GM19438 (cell line): ENCODE measurements at regions not wholly inside any gene's neighbourhood (a gene's known extent, or its start where the extent isn't known, plus 50 kb on each side); places are given as distances from the start of the nearest gene placed in this dataset.
"Not testable (repeated sequence)": the region's sequence is repeated elsewhere in the genome, so short reads cannot be mapped to it uniquely, and the experiment has no call there.

Experiments
- ATAC-seq: cut with Tn5 transposase; IDR thresholded peaks from one replicate; pipeline ENCODE4 v1.9.1; 2021; ENCODE audit warnings: low read depth; ENCODE audit not compliant: unreplicated experiment

- no peak for ATAC-seq
Observed at GRCh38 chr13:90305796-90306195, 1041.7 kb upstream of the MIR17HG start.

DNA sequence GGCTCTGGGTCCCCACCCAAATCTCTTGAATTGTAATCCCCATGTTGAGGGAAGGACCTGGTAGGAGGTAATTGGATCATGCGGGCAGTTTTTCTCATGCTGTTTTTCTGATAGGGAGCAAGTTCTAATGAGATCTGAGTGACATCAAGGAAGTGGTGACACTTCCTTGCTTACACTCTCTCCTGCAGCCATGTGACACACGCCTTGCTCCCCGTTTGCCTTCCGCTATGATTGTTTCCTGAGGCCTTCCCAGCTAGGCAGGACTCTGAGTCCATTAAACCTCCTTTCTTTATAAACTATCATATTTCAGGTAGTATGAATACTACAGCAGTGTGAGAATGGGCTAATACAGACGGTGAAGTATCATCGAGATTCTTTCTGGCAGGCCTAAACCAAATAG lies 1040.4 kb upstream of the MIR17HG start:
- no peak for ATAC-seq

DNA sequence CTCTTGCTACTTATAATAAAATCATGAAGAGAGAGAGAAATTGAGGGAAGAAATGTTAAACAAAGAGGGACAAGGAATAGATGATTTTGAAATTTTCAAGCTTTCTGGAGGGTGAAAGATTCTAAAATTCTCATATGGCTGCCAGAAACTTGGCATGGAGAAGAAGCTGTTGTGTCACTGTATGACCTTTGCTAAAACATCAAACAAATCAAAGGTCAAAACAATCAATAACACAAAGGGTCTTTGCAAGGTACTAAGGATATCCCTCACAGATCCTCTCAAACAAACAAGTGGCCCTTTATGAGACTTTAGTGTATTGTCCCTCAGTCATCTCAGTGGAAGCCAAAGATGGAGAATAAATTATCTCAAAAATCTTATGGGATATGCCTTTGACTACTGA lies 1039.2 kb upstream of the MIR17HG start:
- ATAC-seq, result no peak

DNA sequence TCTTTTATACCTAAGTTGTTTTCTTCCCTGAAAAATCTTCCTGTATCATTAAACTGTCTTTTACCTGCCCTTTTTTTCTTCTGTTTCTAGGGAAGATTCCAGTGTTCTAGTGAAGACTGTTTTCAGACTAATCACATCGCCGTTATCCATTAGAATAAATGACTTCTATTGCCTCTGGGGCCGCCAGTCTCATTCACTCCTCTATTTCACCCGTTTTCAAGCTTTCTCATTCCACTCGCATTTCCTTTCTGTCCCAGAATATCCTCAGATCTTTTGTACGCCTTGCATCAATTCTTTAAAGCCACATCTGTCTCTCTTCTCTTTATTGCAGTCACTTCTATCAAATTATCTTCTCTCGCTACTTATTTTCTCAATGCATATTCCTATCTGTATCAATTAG lies 1035.6 kb upstream of the MIR17HG start:
- no peak for ATAC-seq

DNA sequence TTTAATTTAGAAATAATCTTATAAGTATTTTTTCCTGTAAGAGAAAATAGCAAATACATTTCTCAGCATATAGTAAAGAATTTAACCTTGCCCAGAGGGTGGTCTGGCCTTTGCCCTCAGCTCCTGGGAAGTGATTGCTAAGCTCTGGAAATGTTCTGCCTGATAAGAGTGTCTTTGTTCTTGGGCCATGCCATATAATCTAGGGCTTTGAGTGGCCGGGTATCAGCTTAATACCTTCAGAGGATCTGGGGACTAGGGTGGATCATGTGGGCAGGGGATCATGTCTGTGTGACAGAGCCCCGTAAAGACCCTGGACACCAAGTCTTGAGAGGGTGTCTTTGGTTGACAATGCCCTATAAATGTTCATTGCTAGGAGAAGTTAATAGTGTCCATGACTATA lies 1032.4 kb upstream of the MIR17HG start:
- no peak for ATAC-seq

GRCh38 chr13:90320664-90321063 lies 1026.8 kb upstream of the MIR17HG start:
- no peak for ATAC-seq

GRCh38 chr13:90321281-90321931 lies 1026.1 kb upstream of the MIR17HG start:
- no peak for ATAC-seq

GRCh38 chr13:90329641-90330040 lies 1017.8 kb upstream of the MIR17HG start:
- no peak for ATAC-seq

DNA sequence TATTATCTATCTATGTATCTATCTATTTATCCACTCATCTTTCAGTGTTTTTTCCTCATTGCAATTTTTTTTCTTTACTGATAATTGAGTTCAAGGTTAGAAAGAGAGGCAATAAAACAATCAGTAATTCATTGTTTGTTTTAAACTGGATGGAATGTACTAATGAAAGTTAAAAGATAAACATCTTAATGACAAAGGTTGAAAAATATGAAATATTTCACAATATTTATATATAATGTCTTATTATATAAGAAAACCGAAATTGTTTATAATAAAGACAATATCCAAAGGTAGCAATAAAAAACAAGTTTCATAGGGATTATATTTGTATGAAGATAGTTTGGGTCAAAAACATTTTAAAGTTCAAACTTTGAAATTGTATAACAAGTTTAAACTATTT lies 1015.5 kb upstream of the MIR17HG start:
- ATAC-seq, result no peak

- ATAC-seq, result no peak
Observed at GRCh38 chr13:90336507-90336906, 1011.0 kb upstream of the MIR17HG start.

GRCh38 chr13:90341348-90341747 lies 1006.1 kb upstream of the MIR17HG start:
- ATAC-seq, result not testable (repeated sequence)

- not testable (repeated sequence) for ATAC-seq
Observed at GRCh38 chr13:90348477-90349136, 998.9 kb upstream of the MIR17HG start.

- no peak for ATAC-seq
Observed at GRCh38 chr13:90352763-90353162, 994.7 kb upstream of the MIR17HG start.

DNA sequence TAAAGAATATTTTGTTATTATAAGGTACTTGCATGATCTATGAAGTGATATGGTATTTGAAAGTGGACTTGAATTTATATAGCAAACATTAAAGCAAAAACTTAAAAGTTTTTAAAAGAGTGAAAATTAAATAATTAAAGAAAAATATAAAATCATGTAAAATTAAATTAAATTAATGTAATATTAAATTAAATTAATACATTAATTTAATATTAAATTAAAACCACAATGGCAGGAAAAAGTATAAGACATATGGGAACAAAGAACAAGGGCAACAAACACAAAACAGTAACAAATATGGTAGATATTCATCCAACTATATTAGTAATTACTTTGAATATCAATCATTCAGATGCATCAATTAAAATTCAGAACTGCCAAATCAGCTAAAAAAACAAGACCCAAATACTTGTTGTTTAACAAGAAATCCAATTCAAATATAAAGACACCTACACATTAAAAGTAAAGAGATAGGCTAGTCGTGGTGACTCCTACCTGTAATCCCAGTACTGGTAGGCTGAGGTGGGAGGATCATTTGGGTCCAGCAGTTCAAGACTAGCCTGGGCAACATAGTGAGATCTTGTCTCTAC lies 992.2 kb upstream of the MIR17HG start:
- no peak for ATAC-seq

DNA sequence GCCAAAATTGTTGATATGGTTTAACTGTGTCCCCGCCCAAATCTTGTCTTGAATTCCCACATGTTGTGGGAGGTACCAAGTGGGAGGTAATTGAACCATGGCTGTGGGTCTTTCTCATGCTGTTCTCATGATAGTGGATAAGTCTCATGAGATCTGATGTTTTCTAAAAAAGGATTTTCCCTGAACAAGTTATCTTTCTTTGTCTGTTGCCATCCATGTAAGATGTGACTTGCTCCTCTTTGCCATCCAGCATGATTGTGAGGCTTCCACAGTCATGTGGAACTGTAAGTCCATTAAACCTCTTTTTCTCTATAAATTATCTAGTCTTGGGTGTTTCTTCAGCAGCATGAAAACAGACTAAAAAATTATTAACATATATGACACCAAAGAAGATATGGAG lies 986.7 kb upstream of the MIR17HG start:
- ATAC-seq, result no peak

- no peak for ATAC-seq
Observed at GRCh38 chr13:90362707-90363106, 984.8 kb upstream of the MIR17HG start.

DNA sequence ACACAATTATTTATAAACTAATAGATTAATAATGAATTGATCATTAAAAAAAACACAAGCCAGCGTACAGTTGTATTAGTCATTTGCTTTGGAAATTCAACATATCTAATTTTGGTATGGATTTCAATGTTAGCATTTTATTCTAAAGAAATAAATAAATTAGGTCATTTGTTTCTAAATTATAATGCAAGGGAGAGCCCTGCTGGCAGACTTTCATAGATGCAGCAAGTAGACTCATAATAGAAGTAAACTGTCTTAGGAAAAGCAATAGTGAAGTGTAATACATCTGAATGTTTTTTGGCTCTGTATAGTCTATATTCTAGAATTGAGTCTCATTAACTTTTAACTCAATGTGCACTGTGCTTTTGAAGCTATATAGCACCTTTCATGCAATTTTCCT lies 982.4 kb upstream of the MIR17HG start:
- no peak for ATAC-seq

GRCh38 chr13:90374168-90374567 lies 973.3 kb upstream of the MIR17HG start:
- no peak for ATAC-seq

- ATAC-seq, result no peak
Observed at GRCh38 chr13:90375851-90376250, 971.6 kb upstream of the MIR17HG start.

DNA sequence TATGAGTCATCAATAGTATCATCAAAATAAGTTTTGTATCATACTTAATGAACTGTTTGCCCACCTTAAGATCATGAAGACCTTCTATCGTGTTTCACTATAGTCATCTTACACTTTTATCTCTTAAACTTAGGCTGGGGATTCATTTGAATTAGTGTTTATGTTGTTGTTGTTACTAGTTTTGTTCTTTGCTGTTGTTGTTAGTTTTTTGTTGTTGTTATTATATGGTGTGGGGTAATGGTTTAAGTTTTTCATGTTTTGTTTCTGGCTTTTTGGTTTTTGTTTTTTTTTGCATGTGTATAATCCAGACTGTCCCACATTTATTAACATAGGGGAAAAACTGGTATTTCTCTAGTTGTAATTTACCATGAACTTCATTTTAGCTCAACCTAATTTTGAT lies 965.1 kb upstream of the MIR17HG start:
- no peak for ATAC-seq

- no peak for ATAC-seq
Observed at GRCh38 chr13:90385781-90386489, 961.6 kb upstream of the MIR17HG start.
